ENCODE measurements at regions not wholly inside any gene's neighbourhood (a gene's known extent, or its start where the extent isn't known, plus 50 kb on each side); places are given as distances from the start of the nearest gene placed in this dataset.

GRCh38 chr3:82790307-82791097 is 1029.1 kb upstream of the GBE1 start:
- intact Hi-C loops (cut with DNase I): no loop called here
- no peaks in the 10 kb centered on the region for H3K27me3 ChIP-seq
- no peak overlapping the region for H3K27ac ChIP-seq
- TF ChIP-seq CTCF (IDR thresholded peaks at IDR 0.05): no peak
- H3K4me3 ChIP-seq: no peak overlapping the region
- ATAC-seq (peak; percentile 27), DNase-seq (no peak)
- H3K9me3 ChIP-seq: no peaks in the 10 kb centered on the region
- H3K36me3 ChIP-seq: no peaks in the 10 kb centered on the region
- no peaks in the 10 kb centered on the region for H3K4me1 ChIP-seq

- no peak for TF ChIP-seq CTCF (IDR thresholded peaks at IDR 0.05)
- no peaks in the 10 kb centered on the region for H3K36me3 ChIP-seq
- no peak overlapping the region for H3K27ac ChIP-seq
- intact Hi-C loops (cut with DNase I): no loop called here
- H3K4me3 ChIP-seq: no peak overlapping the region
- no peaks in the 10 kb centered on the region for H3K4me1 ChIP-seq
- no peaks in the 10 kb centered on the region for H3K9me3 ChIP-seq
- ATAC-seq (no peak), DNase-seq (no peak)
- no peaks in the 10 kb centered on the region for H3K27me3 ChIP-seq
Observed at GRCh38 chr3:82783194-82783593, 1021.7 kb upstream of the GBE1 start.

- H3K4me1 ChIP-seq: no peaks in the 10 kb centered on the region
- no peak overlapping the region for H3K4me3 ChIP-seq
- H3K36me3 ChIP-seq: no peaks in the 10 kb centered on the region
- intact Hi-C loops (cut with DNase I): no loop called here
- H3K9me3 ChIP-seq: no peaks in the 10 kb centered on the region
- DNase-seq (no peak), ATAC-seq (no peak)
- no peak overlapping the region for H3K27ac ChIP-seq
- TF ChIP-seq CTCF (IDR thresholded peaks at IDR 0.05): no peak
- H3K27me3 ChIP-seq: no peaks in the 10 kb centered on the region
Observed at GRCh38 chr3:82773207-82773606, 1011.8 kb upstream of the GBE1 start.

- no peak for TF ChIP-seq CTCF (IDR thresholded peaks at IDR 0.05)
- Histone ChIP-seq H3K27ac (no peak overlapping the region), H3K9me3 (no peaks in the 10 kb centered on the region), H3K36me3 (no peaks in the 10 kb centered on the region), H3K4me1 (no peaks in the 10 kb centered on the region), H3K4me3 (no peak overlapping the region), H3K27me3 (no peaks in the 10 kb centered on the region)
- DNase-seq: no peak
- no peak for ATAC-seq
- intact Hi-C loops (cut with DNase I): no loop called here
Observed at GRCh38 chr3:82764521-82764920, 1003.1 kb upstream of the GBE1 start.

- Histone ChIP-seq H3K27me3 (no peaks in the 10 kb centered on the region), H3K27ac (no peak overlapping the region), H3K4me3 (no peak overlapping the region), H3K36me3 (no peaks in the 10 kb centered on the region), H3K4me1 (no peaks in the 10 kb centered on the region), H3K9me3 (no peaks in the 10 kb centered on the region)
- no peak for DNase-seq
- intact Hi-C loops (cut with DNase I): no loop called here
- ATAC-seq: no peak
- no peak for TF ChIP-seq CTCF (IDR thresholded peaks at IDR 0.05)
Observed at GRCh38 chr3:82761858-82762257, 1000.4 kb upstream of the GBE1 start.

- Histone ChIP-seq H3K4me1 (no peaks in the 10 kb centered on the region), H3K27me3 (no peaks in the 10 kb centered on the region), H3K4me3 (no peak overlapping the region), H3K36me3 (no peaks in the 10 kb centered on the region), H3K27ac (no peak overlapping the region), H3K9me3 (no peaks in the 10 kb centered on the region)
- intact Hi-C loops (cut with DNase I): no loop called here
- TF ChIP-seq CTCF (IDR thresholded peaks at IDR 0.05): no peak
- no peak for DNase-seq
- ATAC-seq: no peak
Observed at GRCh38 chr3:82745544-82745943, 984.1 kb upstream of the GBE1 start.
